HEK293 (cell line): ENCODE measurements at regions not wholly inside any gene's neighbourhood (a gene's known extent, or its start where the extent isn't known, plus 50 kb on each side); places are given as distances from the start of the nearest gene placed in this dataset.

Experiments
- CTCF ChIP-seq: fragments of 450-650 bp; formaldehyde crosslinking; IDR thresholded peaks from 2 replicates; pipeline ENCODE4 v1.5.1; 2016; ENCODE audit warnings: missing biosample characterization, missing genetic modification characterization
- PBX3 ChIP-seq: sonication (generic); formaldehyde crosslinking; IDR thresholded peaks from 2 replicates; pipeline ENCODE4 v1.8.1; 2022; ENCODE audit warnings: mild to moderate bottlenecking, moderate library complexity, missing genetic modification reagents
- TCF7L2 ChIP-seq: IDR thresholded peaks from 2 replicates; pipeline ENCODE4 v1.6.1; 2011; ENCODE audit warnings: low read depth, mild to moderate bottlenecking, inconsistent platforms, low read length, moderate library complexity, borderline replicate concordance
- ZBTB1 ChIP-seq: fragments of 450-650 bp; formaldehyde crosslinking; IDR thresholded peaks from 2 replicates; pipeline ENCODE4 v1.5.1; 2016; ENCODE audit warnings: missing biosample characterization, missing genetic modification characterization
- ZNF174 ChIP-seq: fragments of 450-650 bp; formaldehyde crosslinking; IDR thresholded peaks from 2 replicates; pipeline ENCODE4 v1.5.0; 2017; ENCODE audit warnings: missing biosample characterization, mild to moderate bottlenecking, missing genetic modification characterization
- ZNF184 ChIP-seq: fragments of 450-650 bp; IDR thresholded peaks from 2 replicates; pipeline ENCODE4 v1.5.1; 2018; ENCODE audit warnings: missing biosample characterization, mild to moderate bottlenecking, missing genetic modification characterization
- ZNF274 ChIP-seq, 2 experiments: fragments of 200-500 bp in 1 of 2; fragments of 450-650 bp in 1 of 2; sonication (Bioruptor generic) in 1 of 2; formaldehyde crosslinking in 1 of 2; IDR thresholded peaks; 2 replicates each; pipeline versions ENCODE4 v1.5.1 to v1.6.1; 2014 to 2016; ENCODE audit warnings: borderline replicate concordance in 1 of 2, inconsistent platforms in 1 of 2, low read length in 1 of 2, missing biosample characterization in 1 of 2, missing genetic modification characterization in 1 of 2
- ZNF311 ChIP-seq: fragments of 450-650 bp; formaldehyde crosslinking; IDR thresholded peaks from 2 replicates; pipeline ENCODE4 v1.5.1; 2017; ENCODE audit warnings: missing biosample characterization, missing genetic modification characterization, borderline replicate concordance
- ZXDB ChIP-seq: fragments of 450-650 bp; formaldehyde crosslinking; IDR thresholded peaks from 2 replicates; pipeline ENCODE4 v1.5.1; 2016; ENCODE audit warnings: missing biosample characterization, missing genetic modification characterization

- TF ChIP-seq ZNF184 (no peak), ZBTB1 (no peak), ZNF274 (IDR thresholded peaks at IDR 0.05; ENCODE audit: low read length) (no peak), ZNF274 (tag by site-specific recombination; IDR thresholded peaks at IDR 0.05; ENCODE audit: borderline replicate concordance) (no peak), TCF7L2 (no peak), PBX3 (CRISPR knock-in tag) (no peak), ZXDB (tag by site-specific recombination) (no peak), CTCF (tag by site-specific recombination) (no peak), ZNF311 (tag by site-specific recombination) (no peak), ZNF174 (tag by site-specific recombination) (no peak)
These were observed 57.6 kb upstream of the FAM171A1 start for GRCh38 chr10:15428681-15429080.
